Iris pigment epithelial cell (primary cell): ENCODE measurements at regions not wholly inside any gene's neighbourhood (a gene's known extent, or its start where the extent isn't known, plus 50 kb on each side); places are given as distances from the start of the nearest gene placed in this dataset.

Experiments used
- DNase-seq: peaks from one replicate; pipeline ENCODE4 v3.0.0-alpha.2; 2011; ENCODE audit warnings: low read depth

- peak; percentile 23 for DNase-seq
Observed at GRCh38 chr12:58268069-58268468, 326.7 kb downstream of the ATP23 start.

GRCh38 chr12:58269476-58269875 lies 328.1 kb downstream of the ATP23 start:
- no peak for DNase-seq

- no peak for DNase-seq
Observed at GRCh38 chr12:58270966-58271705, 329.8 kb downstream of the ATP23 start.

GRCh38 chr12:58272461-58272860 lies 331.1 kb downstream of the ATP23 start:
- no peak for DNase-seq

- no peak for DNase-seq
Observed at GRCh38 chr12:58277231-58277630, 335.9 kb downstream of the ATP23 start.

- DNase-seq = no peak
Observed at GRCh38 chr12:58283553-58283952, 342.2 kb downstream of the ATP23 start.

GRCh38 chr12:58285551-58285950 lies 344.2 kb downstream of the ATP23 start:
- DNase-seq = no peak

- no peak for DNase-seq
Observed at GRCh38 chr12:58286353-58286752, 345.0 kb downstream of the ATP23 start.

GRCh38 chr12:58288190-58288589 lies 346.8 kb downstream of the ATP23 start:
- DNase-seq = peak; percentile 88

GRCh38 chr12:58291106-58291505 lies 349.7 kb downstream of the ATP23 start:
- DNase-seq = no peak

GRCh38 chr12:58293308-58293982 lies 352.1 kb downstream of the ATP23 start:
- peak; percentile 77 for DNase-seq

- DNase-seq = no peak
Observed at GRCh38 chr12:58295268-58295667, 353.9 kb downstream of the ATP23 start.

GRCh38 chr12:58296863-58297262 lies 355.5 kb downstream of the ATP23 start:
- DNase-seq = no peak

GRCh38 chr12:58298803-58299202 lies 357.4 kb downstream of the ATP23 start:
- no peak for DNase-seq

GRCh38 chr12:58299371-58299770 lies 358.0 kb downstream of the ATP23 start:
- no peak for DNase-seq

GRCh38 chr12:58301038-58301729 lies 359.8 kb downstream of the ATP23 start:
- no peak for DNase-seq

GRCh38 chr12:58301730-58302122 lies 360.4 kb downstream of the ATP23 start:
- DNase-seq = no peak

- DNase-seq = no peak
Observed at GRCh38 chr12:58302487-58303011, 361.2 kb downstream of the ATP23 start.

GRCh38 chr12:58306266-58307000 lies 365.1 kb downstream of the ATP23 start:
- DNase-seq = peak; percentile 38

GRCh38 chr12:58309806-58310205 lies 368.4 kb downstream of the ATP23 start:
- peak; percentile 61 for DNase-seq

- DNase-seq = peak; percentile 90
Observed at GRCh38 chr12:58310368-58310767, 369.0 kb downstream of the ATP23 start.
